Activated naive CD4-positive, alpha-beta T cell treated with anti-CD3 and anti-CD28 coated beads for 36 hours (primary cell): ENCODE measurements at regions not wholly inside any gene's neighbourhood (a gene's known extent, or its start where the extent isn't known, plus 50 kb on each side); places are given as distances from the start of the nearest gene placed in this dataset.

ENCODE experiments used
- CTCF ChIA-PET: fragments of 350-600 bp; sonication (Branson Sonifier 250); formaldehyde crosslinking; loops from one replicate; lab custom pipeline; 2021; ENCODE audit warnings: antibody characterized with exemption; lab: Charles Lee
- DNase-seq: peaks from one replicate; pipeline ENCODE4 v3.0.0-alpha.2; 2020
- H3K27ac Mint-ChIP-seq: one replicate; pipeline ENCODE4 v1.8.0; 2021; ENCODE audit warnings: mild to moderate bottlenecking, mixed read lengths
- H3K27me3 Mint-ChIP-seq: one replicate; pipeline ENCODE4 v1.8.0; 2021; ENCODE audit warnings: low read depth, mixed read lengths
- H3K36me3 Mint-ChIP-seq: one replicate; pipeline ENCODE4 v1.8.0; 2021; ENCODE audit warnings: low read depth, mixed read lengths
- H3K4me1 Mint-ChIP-seq: one replicate; pipeline ENCODE4 v1.8.0; 2021; ENCODE audit warnings: low read depth, mixed read lengths
- H3K4me3 Mint-ChIP-seq: one replicate; pipeline ENCODE4 v1.8.0; 2021; ENCODE audit warnings: mild to moderate bottlenecking, moderate library complexity, mixed read lengths
- H3K9me3 Mint-ChIP-seq: one replicate; pipeline ENCODE4 v1.8.0; 2021; ENCODE audit warnings: mixed read lengths
- intact Hi-C: fragments of 100-400 bp; cut with micrococcal nuclease; formaldehyde crosslinking; loops from one replicate; pipeline ENCODE4 v1.15.1; 2023

GRCh38 chr2:104562537-104562936 is 291.4 kb upstream of the POU3F3 start:
- CTCF ChIA-PET, result no interaction called here
- intact Hi-C loops, result no loop called here
- no peaks in the 10 kb centered on the region for H3K36me3 Mint-ChIP-seq

GRCh38 chr2:104563398-104563996 is 290.4 kb upstream of the POU3F3 start:
- Mint-ChIP-seq H3K36me3 (no peaks in the 10 kb centered on the region), H3K4me1 (no peaks in the 10 kb centered on the region), H3K9me3 (no peaks in the 10 kb centered on the region), H3K27me3 (peaks cover 5% of the 10 kb centered on the region), H3K4me3 (no peak overlapping the region), H3K27ac (no peak overlapping the region)
- DNase-seq, result no peak
- intact Hi-C loops, result no loop called here
- CTCF ChIA-PET, result no interaction called here

More at GRCh38 chr2:104562537-104562936, 291.4 kb upstream of the POU3F3 start:
- DNase-seq, result no peak
- no peak overlapping the region for H3K4me3 Mint-ChIP-seq
- H3K27ac Mint-ChIP-seq, result no peak overlapping the region
- peaks cover 5% of the 10 kb centered on the region for H3K27me3 Mint-ChIP-seq
- no peaks in the 10 kb centered on the region for H3K4me1 Mint-ChIP-seq
- no peaks in the 10 kb centered on the region for H3K9me3 Mint-ChIP-seq

DNA sequence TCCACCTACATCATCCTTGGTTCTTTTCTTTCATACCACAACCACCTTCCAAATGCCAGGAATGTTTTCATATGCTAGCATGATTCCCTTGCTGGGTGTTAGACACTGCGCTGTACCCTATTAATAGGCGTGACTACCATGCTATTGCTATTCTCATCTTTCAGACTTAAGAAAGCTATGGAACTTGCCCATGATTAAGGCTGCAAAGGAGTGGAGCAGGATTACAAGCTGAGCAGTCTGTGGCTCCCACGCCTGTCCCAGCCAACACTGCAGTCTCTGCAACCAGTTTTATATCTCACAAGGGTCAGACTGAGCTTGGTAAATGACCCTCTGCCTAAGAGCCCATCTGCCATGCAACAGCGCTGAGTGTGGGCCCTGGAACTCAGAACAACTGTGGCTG is 285.7 kb upstream of the POU3F3 start:
- intact Hi-C loops, result no loop called here
- CTCF ChIA-PET, result no interaction called here
- Mint-ChIP-seq H3K27ac (no peak overlapping the region), H3K4me1 (no peaks in the 10 kb centered on the region), H3K9me3 (no peaks in the 10 kb centered on the region), H3K36me3 (no peaks in the 10 kb centered on the region), H3K4me3 (no peak overlapping the region), H3K27me3 (peaks cover 2% of the 10 kb centered on the region)
- DNase-seq, result no peak

DNA sequence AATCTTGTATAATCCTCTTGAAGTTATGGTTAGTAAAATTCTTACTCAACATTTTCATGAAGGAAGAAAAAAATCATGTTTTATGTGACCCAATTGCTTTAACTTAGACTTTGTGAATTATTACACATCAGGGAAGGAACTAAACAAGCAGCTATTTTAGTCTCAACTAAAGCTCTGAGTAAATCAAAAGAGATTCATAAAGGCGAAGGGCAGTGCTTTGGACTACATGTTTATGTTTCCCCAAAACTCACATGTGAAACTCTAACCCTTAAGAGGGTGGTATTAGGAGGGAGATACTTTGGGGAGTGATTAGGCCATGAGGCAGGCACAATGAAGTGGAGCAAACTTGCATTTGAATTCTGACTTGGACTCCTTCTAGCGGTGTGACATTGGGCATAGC is 283.7 kb upstream of the POU3F3 start:
- no peaks in the 10 kb centered on the region for H3K9me3 Mint-ChIP-seq
- CTCF ChIA-PET, result no interaction called here
- H3K36me3 Mint-ChIP-seq, result no peaks in the 10 kb centered on the region
- intact Hi-C loops, result no loop called here
- H3K4me3 Mint-ChIP-seq, result no peak overlapping the region
- no peak overlapping the region for H3K27ac Mint-ChIP-seq
- no peak for DNase-seq
- no peaks in the 10 kb centered on the region for H3K27me3 Mint-ChIP-seq
- no peaks in the 10 kb centered on the region for H3K4me1 Mint-ChIP-seq

- Mint-ChIP-seq H3K4me1 (no peaks in the 10 kb centered on the region), H3K4me3 (no peak overlapping the region), H3K36me3 (no peaks in the 10 kb centered on the region), H3K9me3 (no peaks in the 10 kb centered on the region), H3K27ac (no peak overlapping the region), H3K27me3 (no peaks in the 10 kb centered on the region)
- intact Hi-C loops, result no loop called here
- CTCF ChIA-PET, result no interaction called here
- no peak for DNase-seq
These were observed 281.1 kb upstream of the POU3F3 start for GRCh38 chr2:104572834-104573233.

- Mint-ChIP-seq H3K36me3 (no peaks in the 10 kb centered on the region), H3K9me3 (no peaks in the 10 kb centered on the region), H3K27ac (no peak overlapping the region), H3K4me3 (no peak overlapping the region), H3K4me1 (no peaks in the 10 kb centered on the region), H3K27me3 (no peaks in the 10 kb centered on the region)
- DNase-seq, result no peak
- intact Hi-C loops, result no loop called here
- CTCF ChIA-PET, result no interaction called here
These were observed 279.5 kb upstream of the POU3F3 start for GRCh38 chr2:104574367-104574766.

DNA sequence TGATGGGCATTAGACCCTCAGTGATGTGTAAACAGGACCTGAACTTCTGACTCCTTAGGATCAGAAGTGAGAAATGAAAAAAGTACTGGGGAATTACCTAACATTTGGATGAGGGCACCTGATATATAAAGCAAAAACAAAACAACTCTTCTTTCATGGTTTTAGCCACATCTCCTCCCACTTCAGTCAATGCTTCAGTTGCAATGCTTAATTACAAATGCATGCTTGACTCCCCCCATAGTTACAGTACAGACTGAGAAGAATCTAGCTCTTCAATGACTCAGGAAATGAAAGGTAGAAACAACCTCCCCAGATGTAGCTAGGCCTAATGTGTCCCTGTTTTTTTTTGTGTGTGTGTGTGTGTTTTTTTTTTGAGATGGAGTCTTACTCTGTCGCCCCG is 276.8 kb upstream of the POU3F3 start:
- Mint-ChIP-seq H3K27ac (no peak overlapping the region), H3K27me3 (peaks cover 4% of the 10 kb centered on the region), H3K4me1 (no peaks in the 10 kb centered on the region), H3K9me3 (no peaks in the 10 kb centered on the region), H3K4me3 (no peak overlapping the region), H3K36me3 (no peaks in the 10 kb centered on the region)
- intact Hi-C loops, result no loop called here
- no peak for DNase-seq
- CTCF ChIA-PET, result no interaction called here

GRCh38 chr2:104582471-104582870 is 271.4 kb upstream of the POU3F3 start:
- Mint-ChIP-seq H3K4me1 (no peaks in the 10 kb centered on the region), H3K36me3 (no peaks in the 10 kb centered on the region), H3K27ac (no peak overlapping the region), H3K9me3 (no peaks in the 10 kb centered on the region), H3K4me3 (no peak overlapping the region), H3K27me3 (peaks cover 6% of the 10 kb centered on the region)
- intact Hi-C loops, result no loop called here
- CTCF ChIA-PET, result no interaction called here
- DNase-seq, result no peak

DNA sequence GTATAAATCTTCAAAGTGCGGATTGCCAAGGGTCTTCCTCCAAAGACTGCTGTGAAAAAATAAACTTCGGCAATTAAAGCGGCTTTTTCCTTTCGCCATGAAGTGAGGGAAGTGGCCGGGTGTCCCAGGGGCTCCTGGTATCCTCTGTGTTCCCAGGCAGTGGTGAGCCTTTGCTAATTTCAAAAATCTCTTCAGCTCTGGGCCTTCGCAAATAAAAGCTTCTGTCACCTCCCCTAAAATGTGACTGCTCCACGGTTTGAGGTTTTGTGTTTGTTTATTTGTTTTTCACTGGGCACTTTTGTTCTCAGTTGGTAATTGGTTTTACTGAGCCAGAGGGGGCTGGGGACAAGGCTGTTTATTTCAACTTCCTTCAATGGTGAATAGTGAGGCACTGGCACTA is 270.1 kb upstream of the POU3F3 start:
- no peak overlapping the region for H3K4me3 Mint-ChIP-seq
- no peak overlapping the region for H3K27ac Mint-ChIP-seq
- no peaks in the 10 kb centered on the region for H3K36me3 Mint-ChIP-seq
- intact Hi-C loops, result no loop called here
- CTCF ChIA-PET, result no interaction called here
- no peak for DNase-seq
- peaks cover 8% of the 10 kb centered on the region for H3K27me3 Mint-ChIP-seq
- no peaks in the 10 kb centered on the region for H3K9me3 Mint-ChIP-seq
- no peaks in the 10 kb centered on the region for H3K4me1 Mint-ChIP-seq

GRCh38 chr2:104584393-104584792 is 269.5 kb upstream of the POU3F3 start:
- no peak for DNase-seq
- H3K27ac Mint-ChIP-seq, result no peak overlapping the region
- no peak overlapping the region for H3K4me3 Mint-ChIP-seq
- CTCF ChIA-PET, result no interaction called here
- H3K9me3 Mint-ChIP-seq, result no peaks in the 10 kb centered on the region
- intact Hi-C loops, result no loop called here
- H3K27me3 Mint-ChIP-seq, result peaks cover 8% of the 10 kb centered on the region
- no peaks in the 10 kb centered on the region for H3K4me1 Mint-ChIP-seq
- no peaks in the 10 kb centered on the region for H3K36me3 Mint-ChIP-seq

DNA sequence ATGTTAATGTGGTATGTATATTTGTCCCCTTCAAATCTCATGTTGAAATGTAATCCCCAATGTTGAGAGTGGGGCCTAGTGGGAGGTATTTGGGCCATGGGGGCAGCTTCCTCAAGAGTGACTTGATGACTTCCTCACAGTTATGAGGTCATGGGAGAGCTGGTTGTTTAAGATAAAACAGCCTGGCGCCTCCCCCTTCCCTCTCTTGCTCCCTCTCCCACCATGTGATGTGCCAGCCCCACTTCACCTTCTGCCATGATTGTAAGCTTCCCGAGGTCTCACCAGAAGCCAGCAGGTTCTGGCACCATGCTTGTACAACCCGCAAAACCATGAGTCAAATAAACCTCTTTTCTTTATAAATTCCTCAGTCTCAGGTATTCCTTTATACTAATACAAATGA is 258.3 kb upstream of the POU3F3 start:
- DNase-seq, result no peak
- Mint-ChIP-seq H3K27ac (no peak overlapping the region), H3K4me1 (no peaks in the 10 kb centered on the region), H3K36me3 (no peaks in the 10 kb centered on the region), H3K27me3 (peaks cover 7% of the 10 kb centered on the region), H3K9me3 (peaks cover 13% of the 10 kb centered on the region), H3K4me3 (no peak overlapping the region)
- intact Hi-C loops, result no loop called here
- CTCF ChIA-PET, result no interaction called here

- CTCF ChIA-PET, result no interaction called here
These were observed 256.0 kb upstream of the POU3F3 start for GRCh38 chr2:104597942-104598341.

DNA sequence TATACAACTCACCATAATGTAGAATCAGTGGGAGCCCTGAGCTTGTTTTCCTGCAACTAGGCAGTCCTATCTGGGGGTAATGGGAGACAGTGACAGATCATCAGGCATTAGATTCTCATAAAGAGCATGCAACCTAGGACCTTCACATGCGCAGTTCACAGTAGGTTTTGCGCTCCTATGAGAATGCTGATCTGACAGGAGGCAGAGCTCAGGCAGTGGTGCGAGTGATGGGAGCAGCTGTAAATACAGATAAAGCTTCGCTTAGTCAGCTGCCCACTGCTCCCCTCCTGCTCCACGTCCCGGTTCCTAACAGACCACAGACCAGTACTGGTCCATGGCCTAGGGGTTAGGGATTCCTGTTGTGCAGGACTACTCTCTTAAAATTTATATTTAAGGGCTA is 255.3 kb upstream of the POU3F3 start:
- Mint-ChIP-seq H3K4me3 (no peak overlapping the region), H3K36me3 (no peaks in the 10 kb centered on the region), H3K4me1 (no peaks in the 10 kb centered on the region), H3K9me3 (no peaks in the 10 kb centered on the region), H3K27me3 (peaks cover 8% of the 10 kb centered on the region), H3K27ac (no peak overlapping the region)
- CTCF ChIA-PET, result no interaction called here
- DNase-seq, result no peak
- intact Hi-C loops, result no loop called here

More at GRCh38 chr2:104597942-104598341, 256.0 kb upstream of the POU3F3 start:
- Mint-ChIP-seq H3K4me1 (no peaks in the 10 kb centered on the region), H3K27me3 (peaks cover 8% of the 10 kb centered on the region), H3K27ac (no peak overlapping the region), H3K36me3 (no peaks in the 10 kb centered on the region), H3K9me3 (peaks cover under 1% of the 10 kb centered on the region), H3K4me3 (no peak overlapping the region)
- DNase-seq, result no peak
- intact Hi-C loops, result no loop called here
